ENCODE measurements at regions not wholly inside any gene's neighbourhood (a gene's known extent, or its start where the extent isn't known, plus 50 kb on each side); places are given as distances from the start of the nearest gene placed in this dataset.

GRCh38 chr7:37524056-37524455 is 75.4 kb upstream of the ELMO1 start:
- TF ChIP-seq CTCF (IDR thresholded peaks at IDR 0.05) (no peak), POLR2AphosphoS5 (IDR thresholded peaks at IDR 0.05) (no peak), POLR2A (IDR thresholded peaks at IDR 0.05) (no peak)
